HG02870 (cell line): ENCODE measurements at regions not wholly inside any gene's neighbourhood (a gene's known extent, or its start where the extent isn't known, plus 50 kb on each side); places are given as distances from the start of the nearest gene placed in this dataset.
"Not testable (repeated sequence)": the region's sequence is repeated elsewhere in the genome, so short reads cannot be mapped to it uniquely, and the experiment has no call there.

ENCODE experiments used
- ATAC-seq: cut with Tn5 transposase; IDR thresholded peaks from one replicate; pipeline ENCODE4 v1.9.1; 2021; ENCODE audit warnings: mild to moderate bottlenecking, moderate library complexity; ENCODE audit not compliant: unreplicated experiment

DNA sequence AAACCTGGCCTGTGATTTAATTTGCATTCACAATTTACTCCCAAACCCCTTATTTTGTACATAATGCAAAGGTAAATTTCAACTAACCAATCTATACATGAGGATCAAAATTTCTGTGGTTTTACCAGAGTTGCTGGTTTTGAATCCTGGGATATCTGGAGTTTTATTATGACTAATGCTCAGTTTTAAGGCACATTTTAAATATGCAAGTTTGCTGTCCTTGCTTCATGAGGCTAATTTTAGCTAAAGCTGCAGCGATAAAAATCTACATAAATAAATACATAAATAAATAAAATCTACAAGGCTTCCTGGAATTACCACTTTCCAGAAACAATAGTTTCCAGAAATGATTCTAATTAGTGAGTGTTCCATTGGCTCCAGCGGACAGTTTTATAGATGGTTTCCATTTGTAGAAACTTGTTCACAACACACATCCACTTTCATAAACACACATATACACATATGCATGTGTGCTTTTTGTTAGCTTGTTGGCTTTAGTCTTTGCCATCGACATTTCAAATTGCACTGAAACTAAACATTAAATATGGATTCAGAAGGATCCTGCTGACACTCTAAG, 339.5 kb upstream of the NRP1 start:
- ATAC-seq, result no peak

DNA sequence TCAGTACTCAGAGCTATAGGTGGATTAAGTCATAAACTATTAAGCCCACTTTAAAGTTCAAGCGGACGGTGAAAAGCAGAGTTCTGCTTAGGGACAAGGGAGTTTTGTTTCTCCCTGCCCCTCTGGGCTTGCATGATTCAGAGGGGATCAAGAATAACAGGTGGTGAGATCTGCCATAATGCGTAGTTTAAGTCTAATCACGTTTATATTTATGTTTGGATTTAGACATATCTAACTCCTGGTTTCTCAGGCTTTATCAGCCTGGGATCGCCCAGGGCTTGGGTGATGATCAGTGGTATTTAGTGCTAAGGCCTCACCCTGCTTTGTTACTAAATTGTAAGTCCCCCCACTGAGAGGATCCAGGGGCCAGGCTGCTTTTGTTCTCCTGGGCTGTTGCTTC, 335.4 kb upstream of the NRP1 start:
- ATAC-seq, result no peak

DNA sequence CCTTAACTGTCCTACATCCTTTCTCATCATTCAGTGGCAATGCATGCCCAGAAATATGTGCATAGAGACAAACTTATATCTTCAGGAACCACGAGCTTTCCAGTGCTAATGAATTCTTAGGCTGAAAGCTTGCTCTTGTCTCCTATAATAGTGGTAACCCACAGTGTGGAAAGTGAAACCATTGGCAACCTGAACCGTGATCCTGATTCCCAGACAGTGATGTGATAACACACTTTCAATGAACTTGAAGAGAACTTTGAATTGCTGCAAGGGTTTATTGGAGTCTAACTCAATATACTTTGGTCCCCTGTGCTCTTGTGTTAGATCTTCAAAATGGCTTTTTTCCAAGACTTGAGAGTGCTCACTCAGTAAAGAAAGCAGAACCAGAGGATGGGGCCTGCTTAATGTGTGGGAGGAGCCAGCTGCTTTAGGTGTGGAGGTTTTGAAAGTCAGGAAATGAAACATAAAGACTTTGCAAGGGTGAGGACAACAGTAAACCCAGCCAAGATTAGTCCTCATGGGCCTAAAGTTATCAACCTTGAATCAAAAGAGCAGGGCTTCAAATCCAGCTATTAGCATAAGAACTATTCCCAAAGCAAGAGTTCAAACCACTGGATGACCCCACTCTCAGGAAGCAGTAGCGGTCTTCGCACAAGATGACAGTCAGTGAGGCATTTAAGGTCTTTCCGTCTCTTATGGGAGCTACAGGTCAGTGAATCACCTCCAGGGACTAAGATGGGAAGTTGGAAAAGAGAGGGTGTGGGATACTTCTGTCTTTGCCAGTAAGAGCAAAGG, 332.4 kb upstream of the NRP1 start:
- ATAC-seq, result no peak

DNA sequence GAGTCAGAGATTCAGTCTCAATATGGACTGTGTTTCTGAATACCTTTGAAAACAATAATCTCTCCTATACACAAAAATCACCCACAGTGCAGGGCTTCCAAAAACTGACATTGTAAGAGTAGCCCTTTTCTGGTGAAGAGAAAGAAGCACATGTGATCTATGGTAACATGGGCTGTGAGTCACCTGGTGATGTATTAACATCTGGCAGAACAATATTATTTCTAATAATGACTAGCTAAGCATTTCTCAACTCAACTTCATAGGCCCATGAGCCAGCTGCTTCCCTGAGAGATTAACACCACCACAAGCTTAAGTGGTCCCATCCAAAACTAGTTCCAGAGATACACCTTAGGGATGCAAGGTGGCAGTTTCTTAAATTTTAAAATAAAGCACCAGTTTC, 331.0 kb upstream of the NRP1 start:
- ATAC-seq, result no peak

DNA sequence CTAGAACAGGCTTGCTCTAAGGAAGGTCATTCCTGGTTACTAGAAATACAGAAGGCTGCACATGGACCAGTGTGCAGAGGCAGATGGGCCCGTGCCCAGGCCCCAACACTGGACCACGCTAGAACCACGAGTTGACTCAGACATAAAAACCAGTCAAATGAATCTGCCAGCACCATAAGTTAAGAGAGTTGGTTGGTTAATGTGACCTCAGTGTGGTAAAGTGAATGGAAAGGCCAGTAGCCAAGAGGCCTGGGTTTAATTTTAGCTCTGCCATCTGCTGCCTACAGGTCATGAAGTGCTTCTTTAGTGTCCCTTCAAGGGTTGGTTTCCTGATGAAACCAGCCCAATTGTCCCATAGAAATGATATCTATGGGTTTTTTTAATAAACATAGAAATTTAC, 329.6 kb upstream of the NRP1 start:
- no peak for ATAC-seq

DNA sequence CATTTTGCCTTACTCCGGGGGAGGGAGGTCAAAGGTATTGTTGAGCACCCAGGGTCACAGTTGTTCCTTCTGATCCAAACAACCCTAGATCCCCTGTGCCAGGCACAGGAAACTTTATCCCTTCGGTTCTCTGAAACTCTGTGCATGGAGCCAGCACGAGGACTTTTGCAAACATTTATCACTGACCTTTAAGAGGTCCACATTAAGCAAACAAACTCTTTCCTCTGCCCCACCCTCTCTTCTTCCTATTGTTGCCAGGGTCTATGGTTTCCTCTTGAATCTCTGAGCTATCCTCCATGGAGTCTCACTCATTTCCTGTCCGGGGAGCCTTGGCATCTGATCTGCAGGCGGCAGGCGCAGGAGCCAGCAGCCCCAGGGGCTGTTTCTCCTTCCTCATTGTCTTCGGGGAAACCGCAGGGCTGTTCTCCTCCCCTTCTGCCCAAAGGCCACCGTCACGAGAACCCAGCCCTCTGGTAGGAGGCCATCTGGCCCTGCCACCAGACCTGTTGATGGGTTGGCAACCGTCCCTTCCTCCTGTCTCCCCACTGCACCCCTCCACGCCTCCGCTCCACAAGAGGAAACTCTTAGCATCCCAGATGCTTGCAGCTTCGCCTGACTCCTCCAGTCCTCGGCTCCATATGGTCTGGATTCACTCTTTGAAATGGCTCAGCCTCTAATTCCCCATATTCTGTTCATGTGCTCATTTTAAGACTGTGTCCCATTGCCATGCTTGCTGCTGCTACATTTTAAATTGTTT, 327.3 kb upstream of the NRP1 start:
- no peak for ATAC-seq

DNA sequence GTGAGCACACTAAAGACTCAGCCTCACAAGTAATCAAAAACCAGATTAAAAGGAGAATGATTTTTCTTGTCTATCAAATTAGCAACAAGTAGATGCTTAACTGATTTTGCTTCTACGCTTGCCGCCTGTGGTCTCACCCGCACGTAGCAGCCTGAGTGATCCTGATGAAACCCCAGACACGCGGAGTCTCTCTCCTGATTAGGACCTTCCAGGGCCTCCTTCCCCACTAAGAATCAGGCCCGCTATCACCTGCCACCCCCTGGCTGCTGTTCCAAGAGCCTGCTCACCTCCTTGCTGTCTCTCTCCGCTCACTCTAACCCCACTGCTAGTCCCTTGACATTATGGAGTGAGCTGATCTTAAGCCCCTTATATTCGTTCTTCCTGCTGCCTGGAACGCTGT, 325.9 kb upstream of the NRP1 start:
- no peak for ATAC-seq

DNA sequence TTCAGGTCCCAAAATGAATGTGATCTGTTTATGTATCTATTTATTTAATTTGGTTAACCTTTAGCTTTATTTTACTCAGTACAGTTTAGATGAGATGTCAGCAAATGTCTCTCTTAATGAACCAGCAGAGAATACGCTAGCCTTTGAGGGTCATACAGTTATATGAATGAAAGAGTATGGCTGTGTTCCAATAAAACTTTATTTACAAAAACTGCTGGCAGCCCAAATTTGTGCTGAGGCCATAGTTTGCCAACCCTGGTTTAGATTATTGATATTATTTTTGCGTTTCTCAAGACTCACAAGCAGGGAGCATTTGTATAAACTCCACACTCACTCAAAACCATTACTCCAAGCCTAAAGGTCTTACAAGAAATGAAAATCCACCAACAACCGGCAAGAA, 323.4 kb upstream of the NRP1 start:
- ATAC-seq, result no peak

DNA sequence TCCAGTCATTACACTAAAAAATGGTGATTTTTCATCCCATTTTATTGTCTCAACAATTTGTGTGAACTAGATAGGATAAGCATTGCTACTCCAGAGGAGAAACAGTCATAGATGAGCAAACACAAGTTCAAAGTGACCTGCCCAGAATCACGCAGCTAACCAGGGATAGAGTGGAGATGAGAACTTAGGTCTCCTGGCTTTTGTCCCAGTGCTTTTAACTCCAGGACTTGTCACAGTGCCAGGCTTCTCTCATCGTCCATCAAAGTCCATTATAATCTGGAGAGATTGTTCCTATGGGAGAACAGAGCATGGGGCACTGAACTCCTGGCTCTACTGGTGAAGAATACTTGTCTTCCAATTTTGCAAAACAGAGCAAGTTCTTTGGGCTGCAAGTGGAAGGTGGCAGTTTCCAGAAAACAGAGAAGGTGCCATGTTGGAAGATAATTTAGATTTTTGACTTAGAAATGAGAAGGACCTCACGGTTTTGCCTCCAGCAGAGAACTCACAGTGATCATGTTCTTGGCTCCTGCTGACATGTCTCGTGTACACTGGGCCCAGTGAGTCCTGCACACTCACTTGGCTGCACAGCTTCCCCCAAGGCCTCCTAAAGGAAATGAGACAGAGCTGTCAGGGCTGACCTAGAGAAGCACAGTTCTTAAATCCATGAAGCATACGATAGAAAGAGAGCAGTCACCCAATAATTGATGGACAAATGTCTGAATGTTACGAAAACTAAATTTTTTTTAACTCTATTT, 322.9 kb upstream of the NRP1 start:
- ATAC-seq, result no peak

DNA sequence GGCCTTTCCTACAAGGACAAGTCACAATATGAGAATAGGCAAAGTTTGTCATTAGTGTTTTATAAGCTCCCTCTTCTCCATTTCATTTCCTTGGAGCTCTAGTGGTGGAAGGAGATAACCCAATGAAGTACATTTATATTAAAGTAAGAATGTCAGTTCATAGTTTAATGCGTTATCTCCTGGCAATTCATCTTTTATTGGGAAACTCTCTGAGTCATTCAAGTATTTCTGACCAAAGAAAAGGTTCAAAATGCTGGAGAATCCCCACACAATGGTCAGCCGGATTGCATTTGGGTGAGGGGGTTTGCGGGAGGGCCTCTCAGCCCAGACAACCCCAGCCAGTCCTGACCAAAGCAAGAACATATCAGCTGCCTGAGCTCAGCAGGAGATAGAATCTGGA, 321.5 kb upstream of the NRP1 start:
- no peak for ATAC-seq

DNA sequence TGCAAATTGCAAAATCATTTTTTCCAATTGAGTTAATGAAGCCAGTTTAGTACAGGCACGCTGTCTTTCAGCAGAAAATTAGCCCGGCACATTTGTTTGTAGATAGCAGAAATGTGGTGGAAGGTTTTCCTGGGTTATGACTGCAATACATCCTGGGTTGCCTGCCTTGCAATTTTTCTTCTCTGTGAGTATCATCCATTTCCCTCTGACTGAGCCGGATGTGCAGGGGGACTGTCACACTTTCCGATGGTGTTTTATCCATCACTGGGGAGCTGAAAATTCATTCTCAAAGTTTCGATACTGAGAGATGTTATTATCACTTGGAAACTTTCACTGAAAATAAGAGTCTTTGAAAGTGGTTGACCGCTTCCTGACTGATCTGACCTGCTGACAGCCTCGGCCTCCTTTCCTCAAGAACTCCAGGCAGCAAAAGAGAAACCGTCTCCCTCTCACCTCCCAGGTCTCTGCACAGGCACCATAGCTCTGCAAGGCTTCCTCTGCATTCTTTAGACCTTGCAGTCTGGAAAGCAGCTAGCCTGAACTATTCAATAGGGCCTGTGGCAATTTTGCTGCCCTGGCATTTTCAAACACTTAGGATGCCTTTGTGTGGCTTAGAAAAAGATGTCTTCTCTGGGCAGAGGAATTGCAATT, 320.8 kb upstream of the NRP1 start:
- no peak for ATAC-seq

DNA sequence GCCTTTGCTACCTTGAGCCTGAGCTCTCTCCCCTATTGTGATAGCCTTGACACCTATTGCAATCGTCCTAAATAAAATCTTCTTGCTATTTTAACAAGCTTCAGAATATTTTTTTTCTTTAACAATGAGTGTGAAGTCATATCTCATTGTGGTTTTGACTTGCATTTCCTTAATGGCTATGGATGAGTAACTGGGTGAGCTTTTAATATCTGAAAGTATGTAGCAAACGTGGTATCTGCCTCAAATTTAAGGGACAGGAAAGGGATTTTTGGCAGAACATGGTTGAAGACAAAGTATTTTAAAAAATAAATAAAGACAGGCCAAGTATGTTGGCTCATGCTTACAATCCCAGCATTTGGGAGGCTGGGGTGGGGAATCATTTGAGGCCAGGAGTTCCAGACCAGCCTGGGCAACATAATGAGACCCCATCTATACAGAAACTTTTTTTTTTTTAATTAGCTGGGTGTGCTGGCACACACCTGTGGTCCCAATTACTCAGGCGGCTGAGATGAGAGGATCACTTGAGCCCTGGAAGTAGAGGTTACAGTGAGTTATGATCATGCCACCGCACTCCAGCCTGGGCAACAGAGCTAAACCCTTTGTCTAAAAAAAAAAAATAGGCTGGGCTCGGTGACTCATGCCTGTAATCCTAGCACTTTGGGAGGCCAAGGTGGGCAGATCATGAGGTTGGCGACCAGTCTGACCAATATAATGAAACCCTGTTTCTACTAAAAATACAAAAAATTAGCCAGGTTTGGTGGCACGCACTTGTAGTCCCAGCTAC, 319.3 kb upstream of the NRP1 start:
- no peak for ATAC-seq

DNA sequence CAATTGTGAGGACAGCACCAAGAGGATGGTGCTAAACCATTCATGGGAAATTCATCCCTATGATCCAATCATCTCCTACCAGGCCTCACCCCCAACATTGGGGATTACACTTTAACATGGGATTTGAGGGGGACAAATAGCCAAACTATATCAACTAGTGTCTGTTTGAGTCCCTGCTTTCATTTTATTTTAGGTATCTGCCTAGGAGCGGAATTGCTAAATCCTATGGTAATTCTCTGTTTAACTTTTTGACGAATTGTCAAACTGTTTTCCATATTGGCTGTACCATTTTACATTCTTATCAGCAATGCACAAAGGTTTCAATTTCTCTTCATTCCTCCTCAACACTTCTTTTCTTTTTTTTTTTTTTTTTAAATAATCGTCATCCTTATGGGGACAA, 318.4 kb upstream of the NRP1 start:
- ATAC-seq, result no peak

DNA sequence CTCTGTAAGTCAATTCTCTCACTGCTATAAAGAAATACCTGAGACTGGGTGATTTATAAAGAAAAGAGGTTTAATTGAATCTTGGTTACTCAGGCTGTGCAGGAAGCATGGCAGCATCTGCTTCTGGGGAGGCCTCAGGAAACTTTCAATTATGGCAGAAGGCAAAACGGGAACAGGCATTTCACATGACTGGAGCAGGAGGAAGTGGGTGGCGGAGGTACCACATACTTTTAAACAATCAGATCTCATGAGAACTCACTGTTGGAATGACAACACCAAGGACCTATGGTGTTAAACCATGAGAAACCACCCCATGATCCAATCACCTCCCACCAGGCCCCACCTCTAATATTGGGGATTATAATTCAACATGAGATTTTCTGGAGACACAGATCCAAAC, 315.7 kb upstream of the NRP1 start:
- not testable (repeated sequence) for ATAC-seq

DNA sequence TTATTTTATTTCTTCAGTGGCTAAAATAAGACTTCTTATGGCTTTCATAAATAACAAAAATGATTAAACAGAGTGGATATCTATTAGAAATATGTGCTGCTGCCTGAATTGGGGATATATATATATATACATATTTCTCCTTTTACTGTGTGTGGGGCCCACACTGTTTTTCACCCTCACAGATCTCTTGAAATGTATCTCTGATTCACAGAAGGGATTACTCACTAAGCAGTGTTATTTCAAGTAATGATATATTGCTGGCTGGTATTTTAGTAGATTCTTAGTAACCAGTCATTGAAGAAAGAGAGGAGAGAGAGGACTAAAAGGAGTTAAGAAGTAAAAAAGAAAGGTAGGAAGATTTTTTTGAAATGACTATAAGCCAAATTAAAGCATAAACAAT, 308.6 kb upstream of the NRP1 start:
- ATAC-seq, result no peak

DNA sequence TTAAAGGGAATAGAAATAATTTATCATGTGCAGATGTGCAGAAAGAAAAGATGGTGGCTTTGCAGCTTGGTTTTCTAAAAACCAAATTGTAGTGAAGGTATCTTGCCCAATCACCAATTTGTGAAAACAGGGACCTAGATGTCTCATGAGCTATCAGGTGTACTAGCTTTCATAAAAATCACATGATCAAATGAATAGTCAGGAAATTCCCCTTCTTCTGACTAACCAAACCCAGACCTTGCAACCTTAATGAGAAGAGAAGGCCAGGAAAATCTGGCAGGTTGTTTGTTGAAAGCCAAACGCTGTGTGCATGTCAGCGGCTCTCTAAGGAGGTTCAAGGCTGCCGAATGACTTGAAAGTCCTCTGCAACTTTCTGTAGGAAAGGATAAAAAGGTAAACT, 304.4 kb upstream of the NRP1 start:
- ATAC-seq, result no peak

DNA sequence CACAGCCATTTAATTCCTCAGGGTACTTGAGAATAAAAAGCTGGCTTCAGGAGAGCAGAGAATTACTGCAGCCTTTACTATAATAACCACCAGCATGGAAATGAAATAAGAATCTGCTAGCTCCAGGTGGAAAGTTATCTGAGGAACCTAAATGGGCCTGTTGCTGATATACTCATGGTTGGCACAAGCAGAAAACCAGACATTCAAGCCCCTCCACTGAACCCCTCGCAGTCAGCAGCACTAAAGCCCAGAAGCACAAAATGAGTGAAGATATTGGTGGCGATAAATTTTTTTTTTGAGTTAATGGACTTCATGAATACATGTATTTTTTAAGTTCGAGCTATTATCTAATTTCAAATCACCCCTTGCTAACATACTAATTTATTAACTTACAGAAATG, 303.9 kb upstream of the NRP1 start:
- no peak for ATAC-seq

DNA sequence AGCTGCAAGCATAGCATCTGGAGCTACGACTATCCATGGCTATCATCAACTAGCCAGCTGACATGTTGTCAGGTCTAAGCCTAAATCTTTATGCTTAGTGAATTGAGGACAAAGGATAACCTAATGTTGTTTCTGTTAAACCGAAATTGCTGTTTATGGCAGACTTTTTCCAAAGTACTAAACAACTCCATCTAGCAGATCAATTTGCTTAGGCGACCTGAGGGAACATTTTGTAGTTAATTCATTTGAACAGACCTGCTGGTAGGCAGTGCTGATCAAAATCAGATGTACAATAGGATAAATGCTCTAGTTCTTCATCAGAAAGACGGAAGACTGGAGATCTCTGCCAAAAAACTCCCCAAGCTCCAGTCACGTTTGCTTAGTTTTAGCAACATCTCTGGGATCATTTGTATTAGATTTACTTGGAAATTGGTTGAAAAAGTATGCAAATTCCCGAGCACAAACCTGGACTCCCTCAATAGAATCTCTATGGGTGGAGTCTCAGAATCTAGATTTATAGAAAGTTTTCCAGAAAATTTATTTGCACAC, 301.6 kb upstream of the NRP1 start:
- no peak for ATAC-seq

DNA sequence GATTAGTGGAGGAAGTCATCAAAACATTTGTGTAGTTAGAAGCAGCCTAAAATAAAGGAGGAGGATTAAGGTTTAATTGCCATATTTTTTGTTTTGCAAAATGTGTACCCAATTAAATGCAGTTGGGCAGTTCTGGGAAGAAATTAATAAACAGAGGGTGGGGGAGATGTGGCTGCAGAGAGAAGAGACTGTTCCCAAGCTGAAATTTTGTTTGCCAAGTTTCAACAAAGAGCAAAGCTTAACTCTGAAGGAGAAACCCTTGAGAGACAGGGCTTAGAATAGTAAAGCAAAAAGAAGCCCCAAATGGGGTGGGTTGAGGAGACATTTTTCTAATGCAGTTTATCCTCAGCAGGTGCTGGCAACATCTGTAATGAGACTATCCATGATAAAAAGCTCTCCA, 298.0 kb upstream of the NRP1 start:
- ATAC-seq, result no peak

DNA sequence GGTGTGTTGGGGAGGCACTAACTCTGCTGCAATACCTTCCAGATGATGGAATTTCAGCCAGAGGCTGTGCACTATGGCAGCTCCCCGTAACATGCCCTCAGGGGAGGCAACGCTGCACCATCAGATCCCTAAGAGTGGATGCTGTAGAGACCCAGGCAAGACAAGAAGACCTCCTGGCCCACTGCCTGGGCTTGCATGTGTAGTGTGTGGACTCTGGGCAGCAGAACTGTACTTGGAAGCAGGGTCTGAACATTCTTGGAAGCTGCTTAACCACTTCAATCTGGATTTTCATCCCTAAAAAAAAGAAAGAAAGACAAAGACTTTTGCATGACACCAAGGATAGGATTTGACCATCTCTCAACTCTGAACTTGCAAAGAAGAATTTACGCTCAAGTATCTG, 297.5 kb upstream of the NRP1 start:
- ATAC-seq, result no peak
